ENCODE measurements at regions not wholly inside any gene's neighbourhood (a gene's known extent, or its start where the extent isn't known, plus 50 kb on each side); places are given as distances from the start of the nearest gene placed in this dataset.

- WGBS, 2 donors: 40 to 51% methylated on average over 4 of the region's 4 CpGs
- Histone ChIP-seq H3K4me1 (no peaks in the 10 kb centered on the region), H3K36me3 (no peaks in the 10 kb centered on the region), H3K4me3 (no peak overlapping the region), H3K9me3 (no peaks in the 10 kb centered on the region), H3K27me3 (no peaks in the 10 kb centered on the region), H3K27ac (no peak overlapping the region)
- TF ChIP-seq CTCF (IDR thresholded peaks at IDR 0.05): peak in 2 of 6 experiments; percentile 9 to 12
- TF ChIP-seq POLR2A (IDR thresholded peaks at IDR 0.05): no peak
- intact Hi-C loops (cut with DNase I): no loop called here
- no peak for DNase-seq
Observed at GRCh38 chr7:115340828-115341227, 418.9 kb downstream of the MDFIC start.

- WGBS, 2 donors: 79 to 89% methylated on average over 4 of the region's 4 CpGs
- DNase-seq: no peak
- Histone ChIP-seq H3K36me3 (no peaks in the 10 kb centered on the region), H3K27ac (no peak overlapping the region), H3K9me3 (no peaks in the 10 kb centered on the region), H3K27me3 (no peaks in the 10 kb centered on the region), H3K4me3 (no peak overlapping the region), H3K4me1 (no peaks in the 10 kb centered on the region)
- TF ChIP-seq CTCF (IDR thresholded peaks at IDR 0.05) (no peak), POLR2A (IDR thresholded peaks at IDR 0.05) (no peak)
- intact Hi-C loops (cut with DNase I): no loop called here
Observed at GRCh38 chr7:115338016-115338415, 416.1 kb downstream of the MDFIC start.

- Histone ChIP-seq H3K4me1 (no peaks in the 10 kb centered on the region), H3K4me3 (no peak overlapping the region), H3K36me3 (no peaks in the 10 kb centered on the region), H3K9me3 (no peaks in the 10 kb centered on the region), H3K27me3 (no peaks in the 10 kb centered on the region), H3K27ac (no peak overlapping the region)
- TF ChIP-seq CTCF (IDR thresholded peaks at IDR 0.05): no peak
- TF ChIP-seq POLR2A (IDR thresholded peaks at IDR 0.05): no peak
- WGBS, 2 donors: 63 to 66% methylated on average over 3 of the region's 3 CpGs
- no peak for DNase-seq
- intact Hi-C loops (cut with DNase I): no loop called here
Observed at GRCh38 chr7:115332691-115333090, 410.8 kb downstream of the MDFIC start.

- no peak for TF ChIP-seq CTCF (IDR thresholded peaks at IDR 0.05)
- no peak for TF ChIP-seq POLR2A (IDR thresholded peaks at IDR 0.05)
- intact Hi-C loops (cut with DNase I): no loop called here
- Histone ChIP-seq H3K27me3 (no peaks in the 10 kb centered on the region), H3K36me3 (no peaks in the 10 kb centered on the region), H3K27ac (no peak overlapping the region), H3K4me3 (no peak overlapping the region), H3K4me1 (no peaks in the 10 kb centered on the region), H3K9me3 (no peaks in the 10 kb centered on the region)
- DNase-seq: no peak
- WGBS, 2 donors: 41 to 51% methylated on average over 2 of the region's 2 CpGs
Observed at GRCh38 chr7:115329006-115329405, 407.1 kb downstream of the MDFIC start.

- TF ChIP-seq CTCF (IDR thresholded peaks at IDR 0.05) (no peak), POLR2A (IDR thresholded peaks at IDR 0.05) (no peak)
Observed at GRCh38 chr7:115328018-115328417, 406.1 kb downstream of the MDFIC start.

More at GRCh38 chr7:115328018-115328417, 406.1 kb downstream of the MDFIC start:
- intact Hi-C loops (cut with DNase I): no loop called here
- DNase-seq: no peak
- Histone ChIP-seq H3K27me3 (no peaks in the 10 kb centered on the region), H3K9me3 (no peaks in the 10 kb centered on the region), H3K4me1 (no peaks in the 10 kb centered on the region), H3K4me3 (no peak overlapping the region), H3K27ac (no peak overlapping the region), H3K36me3 (no peaks in the 10 kb centered on the region)
- 81 to 89% methylated on average over 3 of the region's 3 CpGs for WGBS, 2 donors

Measured in esophagus squamous epithelium (tissue), 5 donors.